Lung (tissue), 11 donors: ENCODE measurements at regions not wholly inside any gene's neighbourhood (a gene's known extent, or its start where the extent isn't known, plus 50 kb on each side); places are given as distances from the start of the nearest gene placed in this dataset.
A peak's percentile ranks its signal among the peaks of the same experiment; 100 is the strongest.

Source experiments
- ATAC-seq: fragments of 200-7000 bp; cut with Tn5 transposase; one replicate; pipeline ENCODE4 v1.9.1; 2020; ENCODE audit warnings: moderate number of reproducible peaks; ENCODE audit not compliant: insufficient read depth, low FRiP score
- DNase-seq, 3 donors: peaks; one replicate each; pipeline ENCODE4 v3.0.0-alpha.2; 2013 to 2017
- H3K27ac ChIP-seq, 2 donors: one replicate each; pipeline ENCODE4 v1.5.1; 2013; ENCODE audit warnings: mild to moderate bottlenecking in 2 of 2, moderate library complexity in 2 of 2, control low read depth in 1 of 2, inconsistent platforms in 1 of 2, low read depth in 1 of 2, low read length in 1 of 2
- H3K27me3 ChIP-seq, 3 donors: one replicate each; pipeline ENCODE4 v1.5.1; 2013; ENCODE audit warnings: low read length in 2 of 3; ENCODE audit not compliant: control insufficient read depth in 3 of 3, insufficient read depth in 3 of 3
- H3K36me3 ChIP-seq, 4 donors: one replicate each; pipeline ENCODE4 v1.5.1; 2013; ENCODE audit warnings: low read length in 4 of 4, mild to moderate bottlenecking in 1 of 4, moderate library complexity in 1 of 4; ENCODE audit not compliant: control insufficient read depth in 4 of 4, insufficient read depth in 4 of 4
- H3K4me1 ChIP-seq, 5 donors: one replicate each; pipeline ENCODE4 v1.5.1; 2013; ENCODE audit warnings: low read length in 5 of 5, mild to moderate bottlenecking in 2 of 5, moderate library complexity in 1 of 5; ENCODE audit not compliant: control insufficient read depth in 5 of 5, insufficient read depth in 5 of 5
- H3K4me3 ChIP-seq: one replicate; pipeline ENCODE4 v1.5.1; 2013; ENCODE audit warnings: mild to moderate bottlenecking, control low read depth, moderate library complexity
- H3K9ac ChIP-seq, 2 donors: one replicate each; pipeline ENCODE4 v1.5.1; 2013; ENCODE audit warnings: low read length in 2 of 2, control low read depth in 1 of 2; ENCODE audit not compliant: insufficient read depth in 1 of 2
- H3K9me3 ChIP-seq, 4 donors: one replicate each; pipeline ENCODE4 v1.5.1; 2013; ENCODE audit warnings: low read length in 3 of 4, mild to moderate bottlenecking in 1 of 4, moderate library complexity in 1 of 4; ENCODE audit not compliant: control insufficient read depth in 4 of 4, insufficient read depth in 3 of 4
- WGBS, 2 donors: extraction: QIAGEN DNeasy Blood & Tissue Kit; methylation state at CpG; one replicate each; pipeline ENCODE4 v1.1.7; 2013; 5-methylcytosine and 5-hydroxymethylcytosine counted together
- TF ChIP-seq, protein P1 (sequence below): IDR thresholded peaks from 2 replicates; pipeline ENCODE4 v1.5.1; 2012; ENCODE audit warnings: mild to moderate bottlenecking; ENCODE audit errors: control extremely low read depth, extremely low read depth
- donor health status: control.
- donor health status: control.
- donor health status: Bipolar disorder and iron deficiency.
- donor health status: healthy.
- donor health status: DM: yes; HTN: yes; CAD: no.

- Histone ChIP-seq H3K27me3 (no peaks in the 10 kb centered on the region), H3K36me3 (no peaks in the 10 kb centered on the region), H3K9me3 (no peaks in the 10 kb centered on the region), H3K9ac (no peak overlapping the region), H3K4me3 (no peak overlapping the region), H3K4me1 (no peaks in the 10 kb centered on the region), H3K27ac (no peak overlapping the region)
- DNase-seq: no peak
- no peak for ATAC-seq
- WGBS, 2 donors: 74 to 77% methylated on average over 1 of the region's 1 CpG
- TF ChIP-seq, protein P1, sequence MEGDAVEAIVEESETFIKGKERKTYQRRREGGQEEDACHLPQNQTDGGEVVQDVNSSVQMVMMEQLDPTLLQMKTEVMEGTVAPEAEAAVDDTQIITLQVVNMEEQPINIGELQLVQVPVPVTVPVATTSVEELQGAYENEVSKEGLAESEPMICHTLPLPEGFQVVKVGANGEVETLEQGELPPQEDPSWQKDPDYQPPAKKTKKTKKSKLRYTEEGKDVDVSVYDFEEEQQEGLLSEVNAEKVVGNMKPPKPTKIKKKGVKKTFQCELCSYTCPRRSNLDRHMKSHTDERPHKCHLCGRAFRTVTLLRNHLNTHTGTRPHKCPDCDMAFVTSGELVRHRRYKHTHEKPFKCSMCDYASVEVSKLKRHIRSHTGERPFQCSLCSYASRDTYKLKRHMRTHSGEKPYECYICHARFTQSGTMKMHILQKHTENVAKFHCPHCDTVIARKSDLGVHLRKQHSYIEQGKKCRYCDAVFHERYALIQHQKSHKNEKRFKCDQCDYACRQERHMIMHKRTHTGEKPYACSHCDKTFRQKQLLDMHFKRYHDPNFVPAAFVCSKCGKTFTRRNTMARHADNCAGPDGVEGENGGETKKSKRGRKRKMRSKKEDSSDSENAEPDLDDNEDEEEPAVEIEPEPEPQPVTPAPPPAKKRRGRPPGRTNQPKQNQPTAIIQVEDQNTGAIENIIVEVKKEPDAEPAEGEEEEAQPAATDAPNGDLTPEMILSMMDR: no peak
Measured at GRCh38 chr9:28805197-28805596, 1231.9 kb upstream of the C9orf72 start.

DNA sequence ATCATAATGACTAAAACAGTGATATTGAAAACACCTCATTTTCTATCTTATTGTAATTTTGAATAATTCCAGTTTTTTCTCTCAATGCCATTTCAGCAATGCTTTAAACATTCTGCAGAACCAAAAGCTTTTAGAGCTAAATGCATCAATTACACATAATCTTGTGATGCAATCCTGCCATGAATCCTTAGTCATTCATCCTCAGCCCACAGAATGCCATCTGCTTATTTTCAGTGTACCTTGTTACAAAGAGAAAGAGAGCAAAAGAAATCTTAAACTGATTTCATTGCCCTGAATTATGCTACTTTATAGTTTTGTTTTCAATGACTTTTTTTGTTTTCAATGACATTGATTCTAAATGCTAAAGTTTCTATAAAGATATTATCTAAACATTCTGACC is 1234.8 kb upstream of the C9orf72 start:
- TF ChIP-seq, protein P1: no peak
- DNase-seq (peak in 1 of 3 donors; percentile 5), ATAC-seq (no peak)
- Histone ChIP-seq H3K27ac (no peak overlapping the region), H3K36me3 (no peaks in the 10 kb centered on the region), H3K4me1 (no peaks in the 10 kb centered on the region), H3K4me3 (no peak overlapping the region), H3K9ac (no peak overlapping the region), H3K27me3 (no peaks in the 10 kb centered on the region), H3K9me3 (no peaks in the 10 kb centered on the region)

DNA sequence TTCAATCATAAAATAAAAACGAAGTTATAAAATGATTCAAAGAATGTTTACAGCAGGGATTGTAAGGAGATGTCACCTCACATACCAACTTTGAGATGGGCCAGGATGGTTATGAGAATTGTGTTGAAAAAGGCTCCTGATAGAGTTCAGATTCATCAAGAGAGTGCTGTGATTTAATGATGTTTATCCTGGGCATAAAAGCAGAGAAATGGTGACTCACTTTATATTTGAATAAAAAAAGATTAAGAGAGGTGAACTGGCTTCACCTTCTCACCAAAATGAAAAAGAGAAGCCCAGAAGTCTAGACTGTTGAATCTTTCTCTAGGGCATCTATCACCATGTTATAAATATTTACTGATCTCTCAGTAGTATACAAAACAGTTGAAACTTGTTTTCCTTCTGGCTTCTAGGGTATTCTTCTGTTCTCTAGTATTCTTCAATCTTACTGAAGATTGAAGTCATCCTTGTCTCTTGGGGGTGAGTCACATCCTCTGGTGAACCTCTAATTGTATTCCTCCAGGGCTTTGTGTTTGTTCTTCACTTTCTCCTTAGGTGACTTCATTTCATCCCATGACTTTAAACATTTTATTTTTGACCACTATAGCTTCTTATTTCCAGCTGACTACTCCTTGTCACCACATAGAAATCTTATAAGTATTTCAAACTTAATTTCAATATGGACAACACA is 1237.3 kb upstream of the C9orf72 start:
- Histone ChIP-seq H3K27me3 (no peaks in the 10 kb centered on the region), H3K9ac (no peak overlapping the region), H3K27ac (no peak overlapping the region), H3K4me3 (no peak overlapping the region), H3K9me3 (no peaks in the 10 kb centered on the region), H3K4me1 (no peaks in the 10 kb centered on the region), H3K36me3 (no peaks in the 10 kb centered on the region)
- TF ChIP-seq, protein P1: no peak
- ATAC-seq: no peak
- no peak for DNase-seq
- 61 to 70% methylated on average over 1 of the region's 1 CpG for WGBS, 2 donors

DNA sequence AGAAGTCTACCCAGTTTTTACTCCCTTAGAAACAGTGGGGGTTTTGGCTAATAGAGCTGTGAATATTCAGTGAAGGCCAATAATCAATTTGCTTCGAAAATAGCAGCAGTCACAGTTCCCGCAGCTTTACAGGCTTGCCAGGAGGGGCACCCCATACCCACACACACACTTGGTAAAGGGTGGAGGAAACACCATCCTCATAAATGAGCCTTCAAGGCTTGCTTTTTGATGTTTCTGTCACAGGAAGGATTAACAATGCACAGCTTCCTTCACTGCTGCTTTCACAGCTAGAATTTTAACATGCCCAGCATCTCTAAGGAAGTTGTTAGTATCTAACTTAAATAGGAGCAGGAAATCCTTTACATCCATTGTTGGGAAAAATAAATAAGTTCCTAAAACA is 1247.5 kb upstream of the C9orf72 start:
- H3K27ac ChIP-seq: no peak overlapping the region
- no peak overlapping the region for H3K4me3 ChIP-seq
- no peaks in the 10 kb centered on the region for H3K4me1 ChIP-seq
- peaks cover 0 to 3% (median 0%) of the 10 kb centered on the region in 4 donors for H3K9me3 ChIP-seq
- H3K9ac ChIP-seq: no peak overlapping the region
- H3K36me3 ChIP-seq: no peaks in the 10 kb centered on the region
- ATAC-seq (no peak), DNase-seq (peak in 1 of 3 donors; percentile 24)
- TF ChIP-seq, protein P1: no peak
- no peaks in the 10 kb centered on the region for H3K27me3 ChIP-seq
- WGBS, 2 donors: 26 to 30% methylated on average over 2 of the region's 2 CpGs
